ENCODE measurements at regions not wholly inside any gene's neighbourhood (a gene's known extent, or its start where the extent isn't known, plus 50 kb on each side); places are given as distances from the start of the nearest gene placed in this dataset.

- TF ChIP-seq CTCF (IDR thresholded peaks at IDR 0.05) (no peak), POLR2AphosphoS5 (IDR thresholded peaks at IDR 0.05; ENCODE audit: low read depth, low read length) (no peak), TCF7L2 (IDR thresholded peaks at IDR 0.05; ENCODE audit: low read depth, low read length) (no peak)
Measured at GRCh38 chr16:55214412-55214811, 109.6 kb upstream of the IRX6 start.

Measured in Panc1 (cell line).